ENCODE measurements at regions not wholly inside any gene's neighbourhood (a gene's known extent, or its start where the extent isn't known, plus 50 kb on each side); places are given as distances from the start of the nearest gene placed in this dataset.
"Not testable (repeated sequence)": the region's sequence is repeated elsewhere in the genome, so short reads cannot be mapped to it uniquely, and the experiment has no call there.

GRCh38 chr11:57047610-57048009 is 58.9 kb downstream of the OR5AK2 start:
- no peak for DNase-seq

DNA sequence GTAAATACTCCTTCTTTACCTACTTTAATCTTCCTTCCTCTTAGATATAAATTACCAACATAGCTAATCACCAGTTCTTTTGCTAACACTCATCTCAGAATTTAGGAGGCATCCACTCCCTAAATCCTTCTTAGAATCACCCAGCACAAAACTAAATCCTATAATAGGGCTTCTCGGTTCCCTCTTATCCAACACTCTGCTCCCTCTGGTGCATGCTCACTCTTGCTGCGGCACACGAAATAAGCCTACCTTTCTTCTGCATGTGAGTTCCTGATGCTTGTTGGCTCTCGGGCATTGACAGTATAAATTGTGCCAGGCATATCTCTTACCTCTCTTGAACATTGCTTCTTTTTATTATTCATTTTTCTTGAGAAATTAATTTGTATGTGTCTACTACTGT is 61.0 kb downstream of the OR5AK2 start:
- no peak for DNase-seq

- no peak for DNase-seq
These were observed 66.1 kb downstream of the OR5AK2 start for GRCh38 chr11:57054817-57055216.

- DNase-seq: no peak
These were observed 67.0 kb downstream of the OR5AK2 start for GRCh38 chr11:57055744-57056143.

- DNase-seq: no peak
These were observed 68.0 kb downstream of the OR5AK2 start for GRCh38 chr11:57056735-57057134.

DNA sequence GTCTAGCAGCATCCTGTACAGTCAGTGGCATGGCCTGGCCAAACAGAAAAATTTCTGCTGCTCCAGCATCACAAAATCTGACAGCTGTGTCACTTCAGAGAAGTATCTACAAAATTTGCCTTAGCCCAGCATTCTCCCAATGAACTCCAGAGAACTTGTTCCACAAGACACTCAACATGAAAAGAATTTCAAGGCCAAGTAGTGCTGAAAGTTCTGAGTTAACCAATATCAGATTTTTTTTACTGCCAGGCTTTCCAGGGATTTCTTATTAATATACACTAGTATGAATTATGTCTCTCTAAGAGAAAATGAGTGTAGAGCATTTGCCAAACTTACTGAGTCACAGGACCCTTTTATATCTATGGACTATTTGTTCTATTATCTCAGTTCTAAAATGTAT is 68.8 kb downstream of the OR5AK2 start:
- no peak for DNase-seq

DNA sequence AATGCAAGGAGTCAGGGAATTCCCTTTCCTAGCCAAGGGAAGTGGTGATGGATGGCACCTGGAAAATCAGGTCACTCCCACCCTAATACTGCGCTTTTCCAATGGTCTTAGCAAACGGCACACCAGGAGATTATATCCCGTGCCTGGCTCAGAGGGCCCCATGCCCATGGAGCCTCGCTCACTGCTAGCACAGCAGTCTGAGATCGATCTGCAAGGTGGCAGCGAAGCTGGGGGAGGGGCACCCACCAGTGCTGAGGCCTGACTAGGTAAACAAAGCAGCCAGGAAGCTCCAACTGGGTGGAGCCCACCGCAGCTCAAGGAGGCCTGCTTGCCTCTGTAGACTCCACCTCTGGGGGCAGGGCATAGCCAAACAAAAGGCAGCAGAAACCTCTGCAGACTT is 74.2 kb downstream of the OR5AK2 start:
- DNase-seq: not testable (repeated sequence)

DNA sequence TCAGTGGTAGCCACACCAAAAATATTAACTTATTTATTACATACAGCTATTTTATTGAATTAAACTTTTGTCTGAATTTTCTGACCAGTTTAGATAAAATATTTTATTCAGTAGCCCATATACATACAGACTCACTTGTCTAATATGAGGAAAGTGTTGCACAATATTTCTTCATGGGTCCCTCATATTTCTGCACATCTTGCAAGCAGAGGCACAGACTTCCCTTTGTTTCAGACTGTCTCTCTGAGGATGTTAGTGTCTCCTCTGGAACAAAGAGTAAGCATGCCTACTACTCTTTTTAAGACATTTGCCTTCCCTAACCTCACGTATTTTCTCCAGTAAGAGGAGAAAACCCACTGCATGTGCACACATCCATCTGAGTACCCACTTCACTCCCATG is 81.2 kb downstream of the OR5AK2 start:
- no peak for DNase-seq

DNA sequence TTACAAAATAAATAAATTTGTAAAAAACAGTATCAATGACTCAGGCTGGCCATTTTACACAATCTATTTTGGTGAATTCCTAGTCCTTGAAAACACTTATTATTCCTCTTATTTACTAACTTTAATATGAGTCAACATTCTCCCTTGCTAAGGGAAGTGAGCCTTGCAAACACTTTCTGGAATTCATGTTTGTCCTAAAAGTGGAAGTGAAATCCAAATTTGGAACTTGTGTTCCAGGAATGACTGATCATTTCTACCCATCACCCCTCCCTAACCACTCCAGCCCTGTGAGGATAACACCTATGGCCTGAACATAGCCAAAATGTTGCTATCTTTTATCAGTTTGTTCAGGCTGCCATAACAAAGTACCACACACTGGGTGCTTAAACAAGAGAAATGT is 83.1 kb downstream of the OR5AK2 start:
- DNase-seq: no peak

GRCh38 chr11:57072640-57073039 is 83.9 kb downstream of the OR5AK2 start:
- DNase-seq: no peak

- no peak for DNase-seq
These were observed 84.4 kb downstream of the OR5AK2 start for GRCh38 chr11:57073128-57073527.

GRCh38 chr11:57081356-57081755 is 92.6 kb downstream of the OR5AK2 start:
- DNase-seq: no peak

GRCh38 chr11:57082125-57082524 is 93.4 kb downstream of the OR5AK2 start:
- no peak for DNase-seq

DNA sequence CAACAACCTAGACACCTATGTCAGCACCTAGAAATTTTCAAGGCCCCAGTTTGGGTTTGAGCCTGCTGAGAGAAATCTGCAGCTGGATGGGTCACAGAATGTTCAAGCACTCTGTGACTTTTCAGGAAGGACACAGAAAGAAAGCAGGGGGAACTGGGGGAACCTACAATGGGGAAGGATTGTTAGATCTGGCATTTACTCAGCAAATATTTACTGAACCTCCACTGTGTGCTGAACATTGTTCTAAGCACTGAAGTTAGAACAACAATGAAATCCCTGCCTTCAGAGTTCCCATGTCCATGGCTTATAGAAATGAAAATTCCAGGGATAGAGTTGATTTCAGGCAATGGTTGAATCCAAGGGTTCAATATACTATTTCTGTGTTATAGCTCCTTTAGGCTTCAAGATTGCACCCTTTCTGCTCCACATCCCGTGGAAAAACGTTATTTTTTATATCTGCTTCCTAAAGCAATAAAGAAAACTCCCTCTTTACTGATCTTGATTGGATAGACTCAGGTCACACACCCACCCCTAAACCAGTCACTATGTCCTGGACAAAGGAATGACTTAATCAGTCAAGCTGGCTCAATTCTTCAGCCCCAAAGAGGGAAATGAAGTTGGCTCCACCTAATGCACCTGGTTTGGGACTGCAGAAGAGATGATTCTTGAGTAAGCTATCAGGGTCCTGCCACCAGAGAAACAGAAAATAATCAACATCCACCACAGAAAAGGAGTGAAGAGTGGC is 95.1 kb downstream of the OR5AK2 start:
- no peak for DNase-seq

DNA sequence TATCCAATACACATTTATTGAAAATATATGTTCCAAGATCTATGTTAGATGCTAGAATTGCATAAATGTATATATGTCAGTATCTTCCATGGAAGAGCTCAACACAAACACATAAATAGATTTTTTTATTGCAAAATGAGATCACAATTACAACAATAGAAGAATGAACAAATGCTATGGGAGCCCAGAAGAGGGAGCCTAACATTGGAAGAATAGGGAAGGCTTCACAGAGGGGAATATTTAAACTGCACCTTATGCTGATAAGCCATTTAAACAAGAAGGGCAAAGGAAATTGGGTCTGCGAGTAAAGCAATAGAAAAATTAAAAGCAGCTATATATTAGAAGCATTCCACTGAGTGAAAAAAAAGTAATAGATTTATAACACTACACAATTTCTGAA is 96.1 kb upstream of the LRRC55 start:
- no peak for DNase-seq

DNA sequence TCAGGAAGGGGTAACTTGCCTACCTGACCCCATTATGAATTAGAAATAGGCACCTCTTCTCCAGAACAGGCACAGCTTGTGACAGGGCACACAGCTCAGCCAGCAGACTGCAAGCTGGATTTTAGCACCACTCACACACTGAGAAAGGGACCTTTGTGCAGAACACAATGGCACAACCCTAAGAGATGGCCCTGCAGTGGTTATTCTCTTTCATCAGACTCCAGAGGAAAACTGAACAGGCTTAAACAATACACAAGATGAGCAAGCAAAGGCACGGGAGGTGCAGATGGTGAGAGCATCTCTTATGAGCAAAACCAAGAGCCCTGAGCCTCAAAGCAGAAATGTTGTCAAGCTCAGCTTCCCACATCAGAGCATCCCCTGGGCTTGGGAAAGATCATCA is 93.8 kb upstream of the LRRC55 start:
- DNase-seq: no peak

GRCh38 chr11:57092028-57092698 is 89.6 kb upstream of the LRRC55 start:
- no peak for DNase-seq

- DNase-seq: no peak
These were observed 87.4 kb upstream of the LRRC55 start for GRCh38 chr11:57094181-57094935.

DNA sequence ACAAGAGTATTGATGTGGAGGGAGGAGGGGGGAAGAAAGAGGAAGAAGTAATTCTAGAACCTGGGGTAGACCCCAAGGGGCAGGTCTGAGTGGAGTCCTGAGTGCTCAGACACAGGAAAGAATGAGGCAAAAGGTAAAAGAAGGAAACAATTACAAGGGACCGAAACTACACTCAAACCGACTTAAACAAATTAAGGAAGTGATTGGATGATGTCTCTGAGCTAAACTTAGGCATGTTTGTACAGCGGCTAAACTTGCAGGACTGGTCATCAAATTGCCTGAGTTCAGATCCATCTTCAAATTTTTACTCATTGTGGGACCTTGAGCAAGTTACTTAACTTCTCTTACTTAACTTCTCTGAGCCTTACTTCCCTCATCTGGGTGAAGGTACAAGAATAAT is 86.3 kb upstream of the LRRC55 start:
- no peak for DNase-seq

- no peak for DNase-seq
These were observed 85.9 kb upstream of the LRRC55 start for GRCh38 chr11:57095896-57096295.

- no peak for DNase-seq
These were observed 84.6 kb upstream of the LRRC55 start for GRCh38 chr11:57097149-57097548.

DNA sequence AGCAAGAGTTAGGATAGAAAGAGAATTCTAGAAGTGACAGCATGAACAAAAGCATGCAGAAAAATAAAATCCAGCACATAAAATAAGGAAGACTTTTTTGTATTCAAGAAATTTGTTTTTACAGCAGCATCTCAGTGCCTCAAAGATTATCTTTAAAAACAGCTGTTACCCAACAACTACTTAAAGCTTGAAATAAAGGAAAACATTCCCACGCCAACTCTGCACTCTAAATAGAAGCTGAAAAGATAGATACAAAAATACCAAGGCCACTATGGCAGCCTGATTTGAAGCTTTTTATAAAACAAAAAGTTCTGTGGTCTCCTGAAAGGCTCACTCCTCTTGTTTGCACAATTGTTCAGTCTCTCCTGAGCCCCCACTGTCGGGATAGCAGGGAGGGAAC is 83.6 kb upstream of the LRRC55 start:
- no peak for DNase-seq

GRCh38 chr11:57100638-57101331 is 81.0 kb upstream of the LRRC55 start:
- DNase-seq: no peak
